ENCODE measurements at regions not wholly inside any gene's neighbourhood (a gene's known extent, or its start where the extent isn't known, plus 50 kb on each side); places are given as distances from the start of the nearest gene placed in this dataset.

GRCh38 chr5:19247302-19247701 is 740.7 kb downstream of the CDH18 start:
- DNase-seq (ENCODE audit: low spot score) (no peak), ATAC-seq (ENCODE audit: low FRiP score) (no peak)
- TF ChIP-seq CTCF (IDR thresholded peaks at IDR 0.05) = no peak

GRCh38 chr5:19256036-19256435 is 732.0 kb downstream of the CDH18 start:
- no peak for DNase-seq (ENCODE audit: low spot score)
- no peak for TF ChIP-seq CTCF (IDR thresholded peaks at IDR 0.05)
- ATAC-seq (ENCODE audit: low FRiP score) = no peak

- ATAC-seq (ENCODE audit: low FRiP score) (no peak), DNase-seq (ENCODE audit: low spot score) (no peak)
- TF ChIP-seq CTCF (IDR thresholded peaks at IDR 0.05) = no peak
Observed at GRCh38 chr5:19258686-19259085, 729.3 kb downstream of the CDH18 start.

- DNase-seq (ENCODE audit: low spot score) (no peak), ATAC-seq (ENCODE audit: low FRiP score) (no peak)
- TF ChIP-seq CTCF (IDR thresholded peaks at IDR 0.05) = no peak
Observed at GRCh38 chr5:19261879-19262278, 726.1 kb downstream of the CDH18 start.

GRCh38 chr5:19264821-19265220 is 723.2 kb downstream of the CDH18 start:
- TF ChIP-seq CTCF (IDR thresholded peaks at IDR 0.05) = no peak

GRCh38 chr5:19266791-19267190 is 721.2 kb downstream of the CDH18 start:
- TF ChIP-seq CTCF (IDR thresholded peaks at IDR 0.05) = no peak
- DNase-seq (ENCODE audit: low spot score) (no peak), ATAC-seq (ENCODE audit: low FRiP score) (no peak)

More at GRCh38 chr5:19264821-19265220, 723.2 kb downstream of the CDH18 start:
- ATAC-seq (ENCODE audit: low FRiP score) (no peak), DNase-seq (ENCODE audit: low spot score) (no peak)

GRCh38 chr5:19270153-19270552 is 717.8 kb downstream of the CDH18 start:
- ATAC-seq (ENCODE audit: low FRiP score) (no peak), DNase-seq (ENCODE audit: low spot score) (no peak)
- TF ChIP-seq CTCF (IDR thresholded peaks at IDR 0.05) = no peak

Measured in omental fat pad (tissue), 3 donors.